Medulla oblongata (tissue), 1 donor: ENCODE measurements at regions not wholly inside any gene's neighbourhood (a gene's known extent, or its start where the extent isn't known, plus 50 kb on each side); places are given as distances from the start of the nearest gene placed in this dataset.
"Not testable (repeated sequence)": the region's sequence is repeated elsewhere in the genome, so short reads cannot be mapped to it uniquely, and the experiment has no call there.

Experiments
- DNase-seq: peaks from one replicate; pipeline ENCODE4 v3.0.0-alpha.2; 2015; ENCODE audit errors: extremely low spot score

DNA sequence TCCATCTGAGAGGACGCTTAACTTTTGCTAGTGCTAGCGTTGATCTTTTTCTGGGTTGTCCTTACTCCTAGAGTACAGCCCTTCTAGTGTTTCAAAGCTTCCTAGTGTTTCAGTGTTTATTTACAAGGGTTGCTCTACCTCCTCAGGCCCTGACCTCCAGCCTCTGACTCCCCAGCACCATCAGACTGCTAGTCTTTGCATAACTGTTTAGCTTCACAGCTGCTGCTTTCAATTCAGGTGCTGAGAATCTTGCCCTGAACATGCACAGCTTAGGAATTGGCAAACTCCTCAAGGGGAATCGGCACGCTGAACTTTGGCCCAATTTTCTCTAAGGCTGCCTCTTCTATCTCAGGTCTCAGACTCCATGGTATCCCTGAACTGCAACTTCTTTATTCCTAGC, 52.9 kb downstream of the OR52B4 start:
- DNase-seq, result not testable (repeated sequence)

DNA sequence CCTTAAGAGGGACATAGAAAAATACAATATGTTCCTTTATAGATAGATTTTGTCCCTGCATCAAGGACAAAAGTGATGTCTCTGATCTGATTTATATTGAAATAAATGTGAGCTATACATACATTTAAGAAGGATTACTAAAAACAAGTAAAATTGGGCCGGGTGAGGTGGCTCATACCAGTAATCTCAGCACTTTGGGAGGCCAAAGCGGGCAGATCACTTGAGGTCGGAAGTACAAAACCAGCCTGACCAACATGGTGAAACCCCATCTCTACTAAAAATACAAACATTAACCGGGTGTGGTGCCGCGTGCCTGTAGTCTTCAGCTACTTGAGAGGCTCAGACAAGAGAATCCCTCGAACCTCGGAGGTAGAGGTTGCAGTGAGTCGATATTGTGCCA, 91.0 kb downstream of the OR52B4 start:
- not testable (repeated sequence) for DNase-seq

DNA sequence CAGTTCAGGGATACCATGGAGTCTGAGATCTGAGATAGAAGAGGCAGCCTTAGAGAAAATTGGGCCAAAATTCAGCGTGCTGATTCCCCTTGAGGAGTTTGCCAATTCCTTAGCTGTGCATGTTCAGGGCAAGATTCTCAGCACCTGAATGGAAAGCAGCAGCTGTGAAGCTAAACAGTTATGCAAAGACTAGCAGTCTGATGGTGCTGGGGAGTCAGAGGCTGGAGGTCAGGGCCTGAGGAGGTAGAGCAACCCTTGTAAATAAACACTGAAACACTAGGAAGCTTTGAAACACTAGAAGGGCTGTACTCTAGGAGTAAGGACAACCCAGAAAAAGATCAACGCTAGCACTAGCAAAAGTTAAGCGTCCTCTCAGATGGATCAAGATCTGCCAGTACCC, 117.1 kb downstream of the OR52B4 start:
- DNase-seq, result not testable (repeated sequence)

DNA sequence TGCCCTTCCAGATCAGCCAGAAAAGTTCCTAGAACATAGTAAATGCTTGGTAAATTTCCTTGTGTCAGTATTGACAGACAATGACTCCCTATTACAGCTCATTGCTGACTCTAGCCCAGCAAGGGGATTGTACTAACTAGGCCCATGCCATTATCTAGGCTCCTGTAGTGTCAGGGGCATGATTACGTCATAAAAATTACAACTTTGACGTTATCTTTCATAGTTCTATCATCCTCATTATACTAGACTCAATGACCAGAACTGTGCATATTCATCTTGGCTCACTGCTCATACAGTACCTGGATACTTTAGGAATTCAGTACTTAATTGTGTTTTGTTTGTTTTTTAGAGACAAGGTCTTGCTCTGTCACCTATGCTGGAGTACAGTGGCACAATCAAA, 118.7 kb downstream of the OR52B4 start:
- not testable (repeated sequence) for DNase-seq

DNA sequence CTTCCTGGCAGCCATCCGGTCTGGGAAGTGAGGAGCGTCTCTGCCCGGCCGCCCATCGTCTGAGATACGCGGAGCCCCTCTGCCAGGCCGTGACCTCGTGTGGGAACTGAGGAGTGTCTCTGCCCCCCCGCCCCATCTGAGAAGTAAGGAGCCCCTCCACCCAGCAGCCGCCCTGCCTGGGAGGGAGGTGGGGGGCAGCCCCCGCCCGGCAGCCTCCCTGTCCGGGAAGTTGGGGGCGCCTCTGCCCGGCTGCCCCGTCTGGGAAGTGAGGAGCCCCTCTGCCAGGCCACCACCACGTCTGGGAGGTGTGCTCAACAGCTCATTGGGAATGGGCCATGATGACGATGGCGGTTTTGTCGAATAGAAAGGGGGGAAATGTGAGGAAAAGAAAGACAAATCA, 130.4 kb downstream of the OR52B4 start:
- not testable (repeated sequence) for DNase-seq

DNA sequence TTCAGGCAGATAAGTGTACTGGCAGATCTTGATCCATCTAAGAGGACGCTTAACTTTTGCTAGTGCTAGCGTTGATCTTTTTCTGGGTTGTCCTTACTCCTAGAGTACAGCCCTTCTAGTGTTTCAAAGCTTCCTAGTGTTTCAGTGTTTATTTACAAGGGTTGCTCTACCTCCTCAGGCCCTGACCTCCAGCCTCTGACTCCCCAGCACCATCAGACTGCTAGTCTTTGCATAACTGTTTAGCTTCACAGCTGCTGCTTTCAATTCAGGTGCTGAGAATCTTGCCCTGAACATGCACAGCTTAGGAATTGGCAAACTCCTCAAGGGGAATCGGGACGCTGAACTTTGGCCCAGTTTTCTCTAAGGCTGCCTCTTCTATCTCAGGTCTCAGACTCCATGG, 124.3 kb downstream of the RRM1 start:
- DNase-seq, result peak; percentile 1

DNA sequence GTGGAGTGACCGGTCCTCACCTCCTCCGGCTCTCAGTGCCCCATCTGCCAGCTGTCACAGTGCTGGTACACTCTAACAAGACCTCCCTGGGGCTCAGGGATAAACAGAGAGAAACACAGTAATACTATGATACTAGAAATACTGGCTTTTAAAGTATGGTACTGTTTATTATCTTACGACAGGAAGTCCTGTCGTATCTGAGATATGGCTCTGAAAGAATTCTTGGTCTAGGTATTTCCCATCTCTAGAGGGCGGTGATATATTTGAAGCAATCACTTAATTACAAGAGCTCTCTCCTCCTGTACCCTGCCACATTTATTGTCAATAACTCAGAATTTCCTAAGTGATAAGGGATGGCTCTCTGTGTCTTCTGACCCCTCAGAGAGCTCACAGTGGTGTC, 119.1 kb downstream of the RRM1 start:
- DNase-seq, result no peak

DNA sequence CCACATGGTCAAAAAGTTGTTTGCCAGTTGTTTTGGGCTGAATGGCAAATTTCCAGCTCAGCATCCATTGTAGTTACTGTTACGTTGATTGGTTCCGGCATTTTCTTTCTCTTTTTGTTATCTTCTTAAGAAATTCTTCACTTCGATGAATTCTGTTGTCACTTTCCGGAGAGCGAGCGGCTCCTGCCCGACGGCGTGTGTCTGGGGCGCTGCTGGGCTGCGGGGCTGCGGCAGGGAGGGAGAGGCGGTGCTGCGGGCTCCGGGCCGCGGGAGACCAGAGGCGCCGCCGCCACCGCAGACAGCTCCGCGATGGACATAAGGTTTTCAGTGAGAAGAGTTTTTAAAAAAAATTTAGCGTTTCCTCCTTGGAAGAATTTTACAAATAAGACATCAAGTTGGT, 117.4 kb downstream of the RRM1 start:
- no peak for DNase-seq

DNA sequence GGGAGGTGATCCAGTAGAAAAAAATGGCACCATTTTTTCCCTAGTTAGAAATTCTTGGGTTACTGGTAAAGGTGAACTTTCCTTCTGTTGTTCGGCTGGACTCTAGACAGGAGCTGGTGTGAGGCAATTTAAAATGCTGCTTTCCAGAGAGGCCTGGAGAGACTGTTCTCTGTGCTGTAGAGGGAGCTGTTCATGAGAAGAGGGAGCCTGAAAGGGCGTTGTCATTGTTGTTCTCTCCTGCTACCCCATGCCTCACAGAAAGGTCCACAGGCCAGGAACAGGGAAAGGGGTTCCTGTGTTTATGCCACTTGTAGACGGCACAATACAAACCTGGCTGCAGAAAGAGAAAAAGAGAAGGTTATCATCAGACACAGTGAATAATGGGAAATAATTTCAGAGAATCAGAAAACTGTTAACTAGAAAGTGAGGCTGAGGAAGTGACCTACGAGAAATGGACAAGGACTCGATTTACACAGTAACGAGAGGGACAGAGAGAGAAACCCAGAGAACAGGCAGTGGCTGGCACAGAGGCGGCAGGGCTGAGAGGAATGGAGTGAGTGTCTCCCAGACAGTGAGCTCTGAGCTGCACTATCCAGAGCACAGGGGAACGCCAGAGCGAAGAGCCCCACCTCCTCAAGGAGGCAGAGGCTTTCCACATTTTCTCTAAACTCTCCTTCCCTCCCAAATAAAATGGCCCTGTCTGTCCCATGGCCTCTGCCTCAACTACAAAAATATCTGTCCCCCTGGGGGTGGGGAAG, 109.2 kb downstream of the RRM1 start:
- DNase-seq, result no peak

DNA sequence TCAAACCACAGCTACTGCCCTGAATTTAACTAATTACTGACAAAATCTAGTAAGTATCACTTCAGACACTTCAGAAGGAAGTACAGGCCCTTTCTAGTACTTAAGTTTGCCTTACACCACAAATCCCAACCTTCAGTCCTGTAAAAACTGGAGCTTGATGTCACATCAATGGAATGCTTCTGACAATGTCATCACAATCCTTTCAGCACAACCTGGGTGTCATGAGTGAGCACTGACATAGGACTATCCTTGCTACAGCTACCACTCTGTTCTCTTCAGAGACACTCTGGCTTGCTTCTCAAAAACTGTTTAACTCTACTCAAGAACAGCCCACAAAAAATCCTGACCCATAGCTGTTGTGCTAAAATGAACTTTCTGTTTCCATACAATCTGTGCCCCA, 108.2 kb downstream of the RRM1 start:
- DNase-seq, result no peak

DNA sequence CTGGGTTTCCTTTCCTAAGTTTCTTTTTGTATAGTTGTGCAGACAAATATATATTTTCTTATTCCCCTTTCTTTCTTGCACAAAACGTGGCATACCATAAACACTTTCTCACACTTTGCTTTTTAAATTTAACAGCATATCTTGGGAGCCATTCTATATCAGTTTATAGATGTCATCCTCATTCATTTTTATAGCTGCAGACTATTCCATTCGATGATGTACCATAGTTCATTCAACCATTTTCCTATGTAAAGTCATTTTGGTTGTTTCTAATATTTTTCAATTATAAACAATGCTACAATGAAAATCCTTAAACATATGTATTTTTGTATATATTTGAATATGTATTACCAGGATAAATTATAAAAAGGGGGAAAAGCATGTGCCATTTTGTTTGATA, 102.5 kb downstream of the RRM1 start:
- no peak for DNase-seq

DNA sequence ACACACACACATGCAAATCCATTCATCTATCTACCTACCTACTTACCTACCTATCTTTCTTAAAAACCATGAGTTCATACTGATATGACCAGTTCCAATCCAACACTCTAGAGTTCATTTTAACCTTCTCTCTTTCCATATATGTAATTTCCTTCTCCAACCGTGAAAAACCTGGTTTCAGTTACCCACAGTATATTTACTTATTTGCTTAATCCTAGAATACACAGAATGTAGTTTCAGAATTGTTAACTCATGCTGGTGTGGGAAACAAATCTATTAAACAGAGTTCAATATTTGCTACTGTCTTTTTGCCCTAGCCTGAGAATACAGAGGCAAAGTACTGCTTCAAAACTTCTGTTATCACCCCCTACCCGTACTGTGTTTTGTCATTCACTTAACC, 101.3 kb downstream of the RRM1 start:
- DNase-seq, result no peak

DNA sequence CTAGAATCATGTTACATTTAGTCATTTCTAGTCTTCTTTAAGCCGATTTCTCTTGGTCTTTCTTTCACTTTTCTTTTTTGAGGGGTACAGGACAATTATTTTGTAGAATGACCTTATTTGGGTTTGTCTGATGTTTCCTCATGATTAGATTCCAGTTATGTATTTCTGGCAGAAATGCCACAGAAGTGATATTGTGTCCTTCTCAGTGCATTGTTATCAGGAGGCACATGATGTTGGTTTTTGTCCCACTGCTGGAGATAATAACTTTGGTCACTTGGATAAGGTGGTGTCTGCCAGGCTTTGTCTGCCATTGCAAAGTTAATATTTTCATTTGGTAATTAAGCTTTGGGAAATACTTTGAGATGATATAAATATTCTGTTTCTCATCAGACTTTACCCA, 100.3 kb downstream of the RRM1 start:
- no peak for DNase-seq

DNA sequence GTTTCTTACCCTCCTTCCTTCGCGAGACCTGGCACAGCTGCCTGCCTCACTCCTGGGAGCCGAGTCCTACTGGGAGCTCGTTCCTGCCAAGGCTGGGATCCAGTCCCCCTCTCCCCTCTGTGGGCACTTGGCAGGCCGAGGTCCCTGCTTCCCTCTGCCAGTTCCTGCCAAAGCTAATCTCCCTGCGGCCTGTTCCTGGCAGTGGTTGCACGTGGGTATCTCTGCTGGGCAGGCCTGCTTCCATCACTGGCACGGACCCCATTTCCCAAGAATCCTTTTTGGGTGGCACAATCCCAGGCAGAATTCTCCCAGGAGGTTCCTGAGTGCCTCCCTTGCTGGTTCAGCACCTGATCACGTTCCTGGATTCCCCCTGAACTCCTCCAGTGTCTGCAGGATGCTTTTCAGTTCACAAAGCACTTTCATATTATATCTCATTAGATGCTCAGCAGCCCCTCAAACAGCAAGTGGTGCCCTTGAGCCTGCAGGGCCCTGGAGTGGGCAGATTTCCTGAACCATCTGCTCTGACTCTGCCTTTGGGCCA, 96.5 kb downstream of the RRM1 start:
- peak; percentile 22 for DNase-seq

DNA sequence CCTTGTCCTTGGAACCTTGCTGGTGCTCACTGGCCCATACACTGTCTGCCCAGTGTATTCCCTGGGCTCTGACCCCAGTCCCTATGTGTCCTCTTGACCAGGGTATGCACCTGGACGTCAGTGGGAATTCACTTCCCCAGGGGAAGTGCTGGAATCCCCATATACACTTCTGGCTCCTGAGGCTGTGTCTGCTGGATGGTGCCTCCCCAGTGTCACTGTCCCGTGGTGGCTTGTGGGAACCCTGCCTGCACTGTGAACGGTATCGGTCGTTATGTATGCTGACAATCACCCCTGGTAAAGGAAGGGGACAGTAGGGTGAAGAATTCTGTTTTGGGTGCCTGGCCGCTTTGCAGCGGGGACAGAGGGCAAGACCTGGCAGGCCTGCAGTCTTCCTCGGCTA, 95.9 kb downstream of the RRM1 start:
- DNase-seq, result no peak

DNA sequence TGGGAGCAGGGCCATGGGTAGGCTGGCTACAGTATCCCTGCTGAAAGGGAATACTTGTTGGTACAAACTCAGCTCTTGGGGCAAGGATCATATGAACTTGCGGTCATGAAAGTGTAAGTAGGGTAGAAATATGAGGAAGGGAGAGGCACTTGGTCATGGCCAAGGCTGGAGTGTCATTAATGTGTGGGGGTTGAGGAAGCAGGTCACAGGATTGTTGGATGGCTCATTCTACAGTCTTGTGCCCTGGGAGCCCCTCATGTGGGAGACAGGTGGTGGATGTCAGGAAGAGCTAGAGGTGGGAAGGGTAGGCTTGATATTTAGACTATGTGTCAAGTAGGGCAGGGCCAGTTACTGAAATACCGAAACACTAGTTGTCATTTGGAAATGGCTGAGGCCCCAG, 95.5 kb downstream of the RRM1 start:
- no peak for DNase-seq
